HEK293T (cell line): ENCODE measurements at regions not wholly inside any gene's neighbourhood (a gene's known extent, or its start where the extent isn't known, plus 50 kb on each side); places are given as distances from the start of the nearest gene placed in this dataset.

ENCODE experiments used
- CTCF ChIA-PET: fragments of 350-600 bp; formaldehyde crosslinking; extraction: SDS; loops from one replicate; lab custom pipeline; 2021; ENCODE audit warnings: antibody characterized with exemption, inconsistent platforms; lab: Yijun Ruan, JAX
- POLR2A ChIA-PET: fragments of 350-600 bp; formaldehyde crosslinking; extraction: SDS; loops from one replicate; lab custom pipeline; 2020; ENCODE audit warnings: antibody characterized with exemption, inconsistent platforms; lab: Yijun Ruan, JAX
- DNase-seq: peaks from one replicate; pipeline ENCODE4 v3.0.0; 2012; ENCODE audit warnings: mixed read lengths; ENCODE audit errors: extremely low spot score
- ARNT ChIP-seq: fragments of 450-650 bp; IDR thresholded peaks from 2 replicates; pipeline ENCODE4 v1.6.1; 2017; ENCODE audit warnings: mild to moderate bottlenecking
- BHLHE40 ChIP-seq: fragments of 450-650 bp; IDR thresholded peaks from 2 replicates; pipeline ENCODE4 v1.6.1; 2016; ENCODE audit warnings: mild to moderate bottlenecking, moderate library complexity, borderline replicate concordance
- CTBP1 ChIP-seq: fragments of 450-650 bp; IDR thresholded peaks from 2 replicates; pipeline ENCODE4 v1.6.1; 2016; ENCODE audit warnings: borderline replicate concordance
- ELF4 ChIP-seq: fragments of 450-650 bp; IDR thresholded peaks from 2 replicates; pipeline ENCODE4 v1.6.1; 2017; ENCODE audit warnings: antibody characterized with exemption
- FOXA1 ChIP-seq: fragments of 450-650 bp; IDR thresholded peaks from 2 replicates; pipeline ENCODE4 v1.6.1; 2016; ENCODE audit warnings: mild to moderate bottlenecking
- FOXK2 ChIP-seq: fragments of 450-650 bp; IDR thresholded peaks from 2 replicates; pipeline ENCODE4 v1.6.1; 2016; ENCODE audit warnings: mild to moderate bottlenecking
- FOXM1 ChIP-seq: fragments of 450-650 bp; IDR thresholded peaks from 2 replicates; pipeline ENCODE4 v1.6.1; 2017; ENCODE audit warnings: mild to moderate bottlenecking, borderline replicate concordance
- HDGF ChIP-seq: fragments of 450-650 bp; IDR thresholded peaks from 2 replicates; pipeline ENCODE4 v1.6.1; 2017; ENCODE audit warnings: antibody characterized with exemption, borderline replicate concordance
- L3MBTL2 ChIP-seq: fragments of 450-650 bp; conservative IDR thresholded peaks from 2 replicates; pipeline ENCODE4 v1.6.1; 2016; ENCODE audit warnings: mild to moderate bottlenecking
- LEF1 ChIP-seq: fragments of 450-650 bp; IDR thresholded peaks from 2 replicates; pipeline ENCODE4 v1.6.1; 2017; ENCODE audit warnings: mild to moderate bottlenecking, borderline replicate concordance
- NFRKB ChIP-seq: fragments of 450-650 bp; IDR thresholded peaks from 2 replicates; pipeline ENCODE4 v1.6.1; 2016; ENCODE audit warnings: mild to moderate bottlenecking, moderate library complexity
- PKNOX1 ChIP-seq: fragments of 450-650 bp; IDR thresholded peaks from 2 replicates; pipeline ENCODE4 v1.6.1; 2016
- SP1 ChIP-seq: fragments of 450-650 bp; IDR thresholded peaks from 2 replicates; pipeline ENCODE4 v1.6.1; 2017
- SUZ12 ChIP-seq: fragments of 450-650 bp; IDR thresholded peaks from 2 replicates; pipeline ENCODE4 v1.6.1; 2016; ENCODE audit warnings: mild to moderate bottlenecking
- TARDBP ChIP-seq: fragments of 450-650 bp; IDR thresholded peaks from 2 replicates; pipeline ENCODE4 v1.6.1; 2016
- ZNF384 ChIP-seq: fragments of 450-650 bp; IDR thresholded peaks from 2 replicates; pipeline ENCODE4 v1.6.1; 2016

GRCh38 chr7:50836646-50837045 lies 54.0 kb upstream of the GRB10 start:
- CTCF ChIA-PET: no interaction called here
- no peak for DNase-seq
- POLR2A ChIA-PET: no interaction called here
- TF ChIP-seq L3MBTL2 (no peak), FOXK2 (no peak), CTBP1 (no peak), ELF4 (no peak), PKNOX1 (no peak), TARDBP (no peak)

GRCh38 chr7:50835156-50835555 lies 52.5 kb upstream of the GRB10 start:
- POLR2A ChIA-PET: no interaction called here
- TF ChIP-seq SP1 (no peak), HDGF (no peak), FOXA1 (no peak), ELF4 (no peak), BHLHE40 (no peak), L3MBTL2 (no peak), PKNOX1 (no peak), LEF1 (no peak), SUZ12 (no peak), FOXM1 (no peak), ARNT (no peak), ZNF384 (no peak), NFRKB (no peak), CTBP1 (no peak)

GRCh38 chr7:50834679-50835078 lies 52.0 kb upstream of the GRB10 start:
- DNase-seq: no peak
- no peak for TF ChIP-seq FOXM1
- no peak for TF ChIP-seq PKNOX1
- ChIA-PET CTCF (no interaction called here), POLR2A (no interaction called here)

More at GRCh38 chr7:50835156-50835555, 52.5 kb upstream of the GRB10 start:
- no peak for DNase-seq
- CTCF ChIA-PET: no interaction called here

GRCh38 chr7:50834031-50834535 lies 51.4 kb upstream of the GRB10 start:
- TF ChIP-seq SP1: no peak
- no peak for TF ChIP-seq NFRKB
- no peak for TF ChIP-seq CTBP1
- TF ChIP-seq ARNT: no peak
- no peak for TF ChIP-seq BHLHE40
- TF ChIP-seq TARDBP: no peak
- no peak for TF ChIP-seq FOXM1
- no peak for TF ChIP-seq ELF4
- no peak for TF ChIP-seq ZNF384
- no peak for TF ChIP-seq L3MBTL2
- no peak for TF ChIP-seq FOXA1
- no peak for TF ChIP-seq FOXK2
- no peak for TF ChIP-seq LEF1
- TF ChIP-seq PKNOX1: no peak
- TF ChIP-seq HDGF: no peak
- no peak for TF ChIP-seq SUZ12
- POLR2A ChIA-PET: no interaction called here
- DNase-seq: no peak
- CTCF ChIA-PET: no interaction called here

GRCh38 chr7:50832744-50833143 lies 50.0 kb upstream of the GRB10 start:
- ChIA-PET CTCF (no interaction called here), POLR2A (no interaction called here)
- DNase-seq: no peak
- TF ChIP-seq SUZ12 (no peak), LEF1 (no peak), FOXK2 (no peak), FOXA1 (no peak), NFRKB (no peak), TARDBP (no peak)
